Tibial nerve (tissue), 4 donors: ENCODE measurements at regions not wholly inside any gene's neighbourhood (a gene's known extent, or its start where the extent isn't known, plus 50 kb on each side); places are given as distances from the start of the nearest gene placed in this dataset.
A peak's percentile ranks its signal among the peaks of the same experiment; 100 is the strongest.
"Not testable (repeated sequence)": the region's sequence is repeated elsewhere in the genome, so short reads cannot be mapped to it uniquely, and the experiment has no call there.

Experiments
- DNase-seq, 2 donors: peaks; one replicate each; pipeline ENCODE4 v3.0.0-alpha.2; 2019; ENCODE audit warnings: low spot score in 2 of 2
- H3K27ac ChIP-seq, 4 donors: fragments of 200-600 bp; sonication (generic) in 3 of 4; one replicate each; pipeline ENCODE4 v1.5.1; 2017 to 2019; ENCODE audit warnings: mild to moderate bottlenecking in 1 of 4
- H3K27me3 ChIP-seq, 2 donors: fragments of 200-600 bp; sonication (generic) in 1 of 2; one replicate each; pipeline versions ENCODE4 v1.5.1 to v1.6.0; 2017 to 2019
- H3K36me3 ChIP-seq, 3 donors: fragments of 200-600 bp; sonication (generic); one replicate each; pipeline ENCODE4 v1.5.1; 2018 to 2019
- H3K4me1 ChIP-seq, 4 donors: fragments of 200-600 bp; sonication (generic) in 3 of 4; one replicate each; pipeline ENCODE4 v1.5.1; 2017 to 2019
- H3K4me3 ChIP-seq, 4 donors: fragments of 200-600 bp; sonication (generic) in 3 of 4; one replicate each; pipeline ENCODE4 v1.5.1; 2017 to 2019; ENCODE audit warnings: mild to moderate bottlenecking in 1 of 4, moderate library complexity in 1 of 4
- H3K9me3 ChIP-seq, 4 donors: fragments of 200-600 bp; sonication (generic) in 3 of 4; one replicate each; pipeline ENCODE4 v1.5.1; 2017 to 2019
- whole genome bisulfite sequencing, 2 donors: methylation state at CpG; one replicate each; pipeline ENCODE4 v1.1.5; 2018; 5-methylcytosine and 5-hydroxymethylcytosine counted together
- TF ChIP-seq, protein P1 (sequence below), 5 experiments: fragments of 200-600 bp in 3 of 5; fragments of 450-650 bp in 2 of 5; sonication (generic) in 3 of 5; IDR thresholded peaks; one replicate each; pipeline ENCODE4 v1.5.1; 2016 to 2019; ENCODE audit warnings: antibody characterized with exemption in 5 of 5, mild to moderate bottlenecking in 3 of 5, moderate library complexity in 2 of 5

DNA sequence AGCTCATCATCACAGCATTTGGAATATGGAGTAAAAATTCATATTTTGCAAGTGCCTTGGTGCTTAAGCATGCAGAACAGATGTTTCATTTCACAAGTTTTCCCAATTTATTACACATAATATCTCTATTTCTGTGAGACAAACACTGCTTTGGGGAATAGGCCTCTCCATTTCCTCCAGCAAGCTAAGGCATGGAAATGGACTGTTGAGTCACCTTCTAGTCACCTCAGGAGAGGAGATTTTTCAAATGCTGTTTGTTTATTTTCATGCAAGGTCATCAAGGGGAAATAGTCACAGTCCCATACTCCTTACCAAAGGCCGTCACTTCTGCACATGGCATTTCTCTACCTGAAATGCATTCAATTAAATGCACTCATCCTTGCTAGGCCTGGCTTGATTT lies 57.4 kb upstream of the NUTM2D start:
- not testable (repeated sequence) for H3K9me3 ChIP-seq, DNase-seq, H3K4me1 ChIP-seq, H3K27ac ChIP-seq, H3K4me3 ChIP-seq, H3K27me3 ChIP-seq, H3K36me3 ChIP-seq
- WGBS, 2 donors: no CpG with 5 or more reads among the region's 1 CpG

DNA sequence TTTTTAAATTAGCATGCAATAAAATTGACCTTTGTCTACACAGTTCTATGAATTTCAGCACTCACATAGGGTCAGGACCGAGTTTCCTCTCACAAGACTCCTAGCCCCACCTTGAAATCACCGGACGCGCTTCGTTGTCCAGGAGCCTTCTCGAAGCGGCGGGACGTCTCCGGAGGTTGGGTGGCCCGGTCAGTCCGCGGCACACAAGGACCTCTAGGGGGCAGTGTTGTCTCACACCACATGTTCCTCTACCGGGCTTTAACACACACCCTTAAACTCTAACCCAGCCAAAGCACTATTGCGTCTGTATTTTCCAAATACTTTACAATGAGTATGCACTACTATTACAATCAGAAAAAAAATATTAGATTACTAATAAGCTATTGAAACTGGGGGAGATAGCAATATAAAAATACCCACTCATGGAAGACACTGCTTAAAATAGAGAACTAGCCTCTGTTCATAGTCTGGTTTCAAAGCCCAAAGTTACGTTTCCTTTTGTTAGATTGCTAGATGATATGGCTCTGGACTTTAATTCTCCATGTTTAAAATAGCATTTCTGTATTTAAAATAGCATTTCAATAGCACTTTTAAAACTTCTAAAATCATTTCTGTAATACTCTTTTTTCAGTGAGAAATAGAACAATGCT lies 56.0 kb upstream of the NUTM2D start:
- TF ChIP-seq, protein P1, sequence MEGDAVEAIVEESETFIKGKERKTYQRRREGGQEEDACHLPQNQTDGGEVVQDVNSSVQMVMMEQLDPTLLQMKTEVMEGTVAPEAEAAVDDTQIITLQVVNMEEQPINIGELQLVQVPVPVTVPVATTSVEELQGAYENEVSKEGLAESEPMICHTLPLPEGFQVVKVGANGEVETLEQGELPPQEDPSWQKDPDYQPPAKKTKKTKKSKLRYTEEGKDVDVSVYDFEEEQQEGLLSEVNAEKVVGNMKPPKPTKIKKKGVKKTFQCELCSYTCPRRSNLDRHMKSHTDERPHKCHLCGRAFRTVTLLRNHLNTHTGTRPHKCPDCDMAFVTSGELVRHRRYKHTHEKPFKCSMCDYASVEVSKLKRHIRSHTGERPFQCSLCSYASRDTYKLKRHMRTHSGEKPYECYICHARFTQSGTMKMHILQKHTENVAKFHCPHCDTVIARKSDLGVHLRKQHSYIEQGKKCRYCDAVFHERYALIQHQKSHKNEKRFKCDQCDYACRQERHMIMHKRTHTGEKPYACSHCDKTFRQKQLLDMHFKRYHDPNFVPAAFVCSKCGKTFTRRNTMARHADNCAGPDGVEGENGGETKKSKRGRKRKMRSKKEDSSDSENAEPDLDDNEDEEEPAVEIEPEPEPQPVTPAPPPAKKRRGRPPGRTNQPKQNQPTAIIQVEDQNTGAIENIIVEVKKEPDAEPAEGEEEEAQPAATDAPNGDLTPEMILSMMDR (IDR thresholded peaks at IDR 0.05): peak in 3 of 5 experiments; percentile 15 to 40 (median 28)
- H3K27me3 ChIP-seq, H3K4me1 ChIP-seq, H3K27ac ChIP-seq, H3K4me3 ChIP-seq, H3K36me3 ChIP-seq, H3K9me3 ChIP-seq: not testable (repeated sequence)
- WGBS, 2 donors: 2 to 71% methylated on average over 1 to 9 of the region's 16 CpGs
- DNase-seq: peak; percentile 11 to 14

DNA sequence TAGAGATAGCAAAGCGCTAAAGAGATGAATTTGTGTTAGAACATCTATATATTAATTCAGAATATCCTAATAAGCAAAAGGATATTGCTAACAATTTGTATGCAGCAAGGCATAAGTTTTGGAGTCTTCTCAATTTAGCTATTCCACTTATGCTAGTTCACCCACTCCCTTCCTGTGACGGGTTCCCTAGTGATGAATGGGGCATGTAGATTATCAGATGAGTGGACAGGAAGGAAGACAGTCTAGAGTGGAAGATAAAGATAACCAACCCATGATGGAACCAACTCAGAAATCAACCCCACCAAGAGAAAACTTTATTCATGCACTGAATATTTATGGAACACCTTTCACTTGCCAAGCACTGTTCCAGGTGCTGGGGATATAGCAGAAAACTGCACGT lies 55.4 kb upstream of the NUTM2D start:
- H3K36me3 ChIP-seq, H3K27me3 ChIP-seq, H3K4me3 ChIP-seq, DNase-seq, H3K27ac ChIP-seq, H3K9me3 ChIP-seq, H3K4me1 ChIP-seq: not testable (repeated sequence)
- WGBS, 2 donors: 100% methylated on average over 1 of the region's 3 CpGs

DNA sequence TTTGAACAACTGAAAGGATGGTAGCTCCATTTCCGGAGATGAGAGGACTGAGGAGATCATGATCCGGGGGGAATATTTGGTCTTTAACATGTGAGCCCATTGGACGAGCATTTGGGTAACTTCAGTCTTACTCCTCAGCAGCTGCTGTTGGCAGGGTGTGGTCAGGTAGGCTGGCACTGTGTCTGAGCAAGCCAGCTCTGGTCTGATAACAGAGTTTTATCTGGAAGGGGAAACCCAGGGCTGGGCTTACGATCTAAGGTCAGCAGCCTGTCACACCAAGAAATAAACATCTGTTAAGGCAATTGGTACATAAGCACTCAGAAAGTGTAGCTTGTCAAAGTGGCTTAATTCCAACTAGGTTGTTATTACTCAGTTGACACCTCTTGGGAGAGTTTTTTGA lies 53.8 kb upstream of the NUTM2D start:
- not testable (repeated sequence) for H3K9me3 ChIP-seq, DNase-seq, H3K4me3 ChIP-seq, H3K4me1 ChIP-seq, H3K27ac ChIP-seq, H3K36me3 ChIP-seq, H3K27me3 ChIP-seq
- WGBS, 2 donors: no CpG with 5 or more reads among the region's 4 CpGs

DNA sequence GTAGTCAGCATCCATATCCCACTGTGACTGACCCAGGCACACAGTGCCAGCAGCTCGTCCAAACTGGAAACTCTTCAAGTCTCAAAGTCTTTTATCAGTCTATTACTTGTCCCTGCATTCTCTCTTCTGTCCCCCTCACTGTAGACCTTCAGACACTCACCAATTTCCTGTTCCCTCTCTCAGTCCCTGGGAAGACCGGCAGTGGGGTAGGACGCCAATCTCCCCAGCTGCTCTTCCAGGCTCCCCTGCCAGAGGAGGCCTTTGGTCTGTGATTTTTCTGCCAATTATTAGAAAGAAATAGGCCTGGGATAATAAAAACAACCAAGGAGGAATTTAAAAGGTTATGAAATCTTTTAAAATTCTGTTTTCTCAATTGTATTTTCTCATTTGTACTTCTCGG lies 50.9 kb upstream of the NUTM2D start:
- WGBS, 2 donors: 89% methylated on average over 3 of the region's 4 CpGs; no CpG with 5 or more reads in 1 of the 2 donors
- not testable (repeated sequence) for H3K27me3 ChIP-seq, H3K4me3 ChIP-seq, H3K27ac ChIP-seq, H3K4me1 ChIP-seq, DNase-seq, H3K9me3 ChIP-seq, H3K36me3 ChIP-seq
